ENCODE measurements at regions not wholly inside any gene's neighbourhood (a gene's known extent, or its start where the extent isn't known, plus 50 kb on each side); places are given as distances from the start of the nearest gene placed in this dataset.

DNA sequence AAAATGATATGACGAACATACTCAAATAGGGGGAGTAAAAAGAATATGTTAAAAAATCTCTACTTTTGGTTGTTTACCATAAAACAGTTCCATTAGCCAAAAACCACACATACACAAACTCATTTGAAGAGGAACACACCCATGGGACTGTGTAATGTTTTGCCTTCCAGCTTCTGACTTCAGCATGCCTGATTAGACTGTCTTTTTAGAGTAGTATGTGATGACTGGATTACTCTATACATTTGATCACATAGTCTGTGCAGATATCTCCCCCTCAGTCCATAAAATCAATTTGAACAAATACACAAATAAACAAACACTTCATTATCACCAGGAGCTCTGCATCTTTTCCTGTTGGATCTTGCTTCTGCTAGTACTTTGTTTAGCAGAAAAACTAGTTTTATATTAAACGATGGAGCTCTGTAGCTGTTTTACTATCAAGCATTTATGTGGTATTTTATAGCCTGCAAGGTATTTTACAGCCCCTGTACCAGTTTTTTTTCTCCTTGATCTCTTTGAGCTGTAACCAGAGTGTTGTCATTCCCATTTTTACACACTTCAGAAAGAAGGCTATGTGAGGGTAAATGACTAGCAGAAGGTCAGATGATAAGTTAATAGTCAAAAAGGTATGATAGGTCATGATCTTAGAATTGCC, 866.5 kb upstream of the MAP3K7 start:
- DNase-seq (ENCODE audit: low read depth) = no peak

DNA sequence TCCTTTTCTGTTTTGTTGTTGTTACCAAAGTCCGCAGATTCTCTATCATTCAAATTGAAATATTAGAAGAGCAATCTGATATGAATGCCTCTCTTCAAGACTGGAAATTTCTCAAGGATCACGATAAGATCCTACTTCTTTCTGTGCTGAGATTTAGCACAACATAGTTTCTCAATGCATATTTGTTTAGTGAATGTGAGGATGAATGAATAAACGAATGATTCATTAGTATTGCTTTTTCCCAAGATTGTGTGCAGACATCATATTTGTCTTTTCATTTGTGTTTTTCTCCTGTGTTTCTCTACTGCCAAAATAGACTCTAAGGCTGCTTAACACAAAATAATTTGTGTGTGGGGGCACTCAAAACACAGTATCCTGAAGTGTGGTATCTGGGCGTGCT, 862.7 kb upstream of the MAP3K7 start:
- DNase-seq (ENCODE audit: low read depth) = no peak

DNA sequence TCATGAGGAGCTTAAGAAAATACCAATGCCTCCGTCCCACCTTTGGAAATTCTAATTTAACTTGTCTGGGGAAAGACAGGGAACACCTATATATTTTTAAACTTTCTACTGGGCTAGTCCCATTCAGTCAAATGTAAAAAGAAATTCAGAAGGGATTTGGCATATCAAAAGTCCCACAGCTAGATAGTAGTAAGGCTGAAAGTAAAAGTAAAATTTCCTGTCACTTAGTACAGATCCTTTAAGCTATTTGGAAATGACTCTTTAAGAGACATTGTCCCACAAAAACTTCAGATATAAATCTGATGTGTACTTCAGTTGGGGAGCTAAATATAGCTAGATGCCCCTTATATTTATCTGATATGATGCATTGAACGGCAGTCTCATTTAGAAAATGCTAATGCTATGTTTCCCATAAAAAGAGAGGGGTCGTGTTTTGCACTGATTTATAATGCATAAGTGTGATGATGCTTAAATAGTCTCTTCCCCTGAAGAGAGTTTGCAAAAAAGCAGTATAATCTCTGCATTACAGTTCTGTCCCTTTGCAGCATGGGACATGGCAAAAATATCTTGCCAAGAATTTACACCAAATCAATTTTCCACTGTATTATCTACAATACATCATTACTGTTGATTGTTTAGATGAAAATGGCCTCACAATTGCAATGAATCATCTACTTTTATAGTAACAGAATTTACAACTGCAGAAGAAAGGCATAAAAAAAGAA, 860.8 kb upstream of the MAP3K7 start:
- no peak for DNase-seq (ENCODE audit: low read depth)

DNA sequence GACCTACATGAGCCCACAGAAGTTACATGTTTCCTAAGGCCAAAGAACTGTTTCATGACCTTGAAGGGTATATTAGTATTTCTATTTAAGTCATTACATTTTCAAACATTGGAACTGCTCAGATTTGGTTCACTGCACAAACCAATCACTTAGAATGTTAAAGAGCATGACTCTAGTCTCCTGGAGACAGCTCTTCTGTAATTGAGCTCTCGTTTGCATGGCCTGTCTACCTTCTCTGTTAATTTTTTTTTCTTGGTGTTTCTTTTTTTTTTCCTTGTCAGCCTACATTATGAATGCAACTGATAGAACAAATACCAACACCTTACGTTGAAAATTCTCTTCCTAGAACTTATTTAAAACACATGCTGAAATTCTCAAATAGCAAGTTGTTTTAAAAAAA, 860.2 kb upstream of the MAP3K7 start:
- DNase-seq (ENCODE audit: low read depth) = no peak

DNA sequence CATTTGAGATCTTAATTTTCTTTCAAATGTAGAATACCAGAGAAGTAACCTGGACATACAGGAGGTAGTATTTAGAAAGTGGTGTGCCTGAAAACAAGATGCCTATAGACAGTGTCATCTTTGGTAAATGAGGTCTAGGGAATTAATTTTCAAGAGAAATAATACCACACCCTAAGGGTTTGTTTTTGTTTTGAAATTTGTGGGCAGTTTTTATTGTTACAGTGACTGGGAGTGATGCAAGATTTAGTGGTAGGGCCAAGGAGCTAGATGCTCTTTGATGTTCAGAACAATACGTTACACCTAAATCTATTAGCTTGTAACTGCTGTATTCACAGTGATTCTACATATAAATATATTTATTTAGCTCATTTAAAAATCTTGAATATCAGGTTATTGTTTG, 856.5 kb upstream of the MAP3K7 start:
- no peak for DNase-seq (ENCODE audit: low read depth)

DNA sequence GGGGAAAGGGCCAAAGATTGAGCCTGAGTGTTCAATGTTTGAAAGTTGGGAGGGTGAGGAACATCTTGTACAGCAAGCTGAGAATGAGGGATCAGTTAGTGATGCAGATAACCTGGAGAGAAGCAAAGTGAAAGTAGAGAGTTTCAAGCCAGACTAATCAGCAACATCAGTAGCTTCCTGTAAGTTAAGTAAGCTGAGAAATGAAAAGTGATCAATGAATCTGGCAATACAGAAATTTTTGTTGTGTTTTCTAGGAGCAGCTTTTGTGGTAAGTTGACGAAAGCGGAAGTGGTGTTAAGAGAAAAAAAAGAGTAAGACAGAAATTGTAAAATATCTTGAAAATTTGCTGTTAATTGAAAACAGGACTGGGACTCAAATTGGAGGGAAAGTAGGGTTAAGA, 855.5 kb upstream of the MAP3K7 start:
- DNase-seq (ENCODE audit: low read depth) = no peak

DNA sequence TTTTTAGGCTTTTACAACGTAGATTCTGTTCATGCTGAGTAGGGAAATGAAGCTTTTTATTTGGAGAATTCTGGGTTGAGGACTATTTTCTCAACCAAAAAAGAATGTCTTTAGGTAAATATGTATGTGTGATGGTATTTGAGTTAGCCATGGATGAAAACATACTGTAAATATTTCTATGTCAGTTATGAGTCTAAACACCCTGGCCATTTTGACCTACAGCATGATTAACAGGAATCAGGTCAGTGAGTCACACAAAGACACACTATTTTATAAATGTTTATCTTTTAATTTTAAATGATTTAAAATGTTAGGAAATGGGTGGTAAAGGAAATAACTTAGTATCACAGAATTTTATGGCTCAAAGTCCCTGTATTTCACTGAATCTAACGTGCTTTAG, 851.7 kb upstream of the MAP3K7 start:
- no peak for DNase-seq (ENCODE audit: low read depth)

DNA sequence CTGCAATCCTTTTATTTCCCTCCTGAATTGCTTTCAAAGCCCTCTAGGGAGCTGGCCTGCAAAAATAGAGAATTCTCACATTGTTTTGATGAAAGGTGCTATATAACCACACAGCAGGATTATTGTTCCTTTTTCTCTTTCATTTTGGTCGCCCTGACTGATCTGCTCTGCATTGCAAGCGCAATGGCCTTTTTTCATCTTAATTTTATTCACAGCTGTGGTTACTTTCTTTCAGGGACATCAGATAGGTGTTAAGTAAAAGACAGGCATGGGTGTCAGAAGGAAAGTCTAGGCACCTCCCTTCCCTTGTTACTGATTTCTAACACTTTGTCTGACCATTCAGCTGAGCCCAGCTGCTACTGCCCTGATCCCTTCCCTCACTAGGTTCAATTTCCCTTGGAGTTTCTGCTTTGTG, 850.5 kb upstream of the MAP3K7 start:
- no peak for DNase-seq (ENCODE audit: low read depth)

DNA sequence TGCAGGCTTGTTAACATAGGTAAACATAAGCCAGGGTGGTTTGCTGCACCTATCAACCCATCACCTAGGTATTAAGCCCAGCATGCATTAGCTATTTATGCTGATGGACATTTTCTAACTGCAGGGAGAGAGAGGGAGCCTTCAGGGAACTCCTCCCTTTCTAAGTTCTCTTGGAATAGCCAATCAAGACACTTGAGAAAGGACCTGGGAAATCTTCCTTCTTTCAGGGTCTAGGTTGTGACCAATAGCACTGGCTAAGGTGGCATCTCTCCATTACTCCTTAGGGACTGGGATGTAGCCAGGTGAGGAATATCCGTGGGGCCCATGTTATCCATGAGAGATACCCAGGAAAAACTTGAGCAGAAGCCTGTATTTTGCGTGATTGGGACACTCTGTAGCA, 849.6 kb upstream of the MAP3K7 start:
- DNase-seq (ENCODE audit: low read depth) = no peak

DNA sequence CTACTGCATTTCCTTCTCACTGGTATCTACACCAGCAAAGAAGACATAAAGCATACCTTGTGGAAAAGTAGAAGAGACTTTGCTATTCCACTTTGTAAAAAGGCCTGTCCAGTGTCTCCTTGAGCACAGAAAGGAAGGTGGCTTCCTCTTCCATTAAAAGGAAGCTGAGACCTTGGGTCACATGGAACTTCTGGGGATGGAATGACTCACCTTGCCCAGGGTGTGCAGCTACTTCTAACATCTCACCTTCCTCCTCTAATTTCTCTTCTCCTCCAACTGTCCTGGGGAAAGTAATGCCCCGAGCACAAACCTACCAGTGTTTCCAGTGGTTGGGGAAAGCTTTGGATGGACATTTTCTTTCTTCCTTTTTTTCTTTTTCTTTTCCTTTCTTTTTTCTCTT, 848.8 kb upstream of the MAP3K7 start:
- DNase-seq (ENCODE audit: low read depth) = no peak

DNA sequence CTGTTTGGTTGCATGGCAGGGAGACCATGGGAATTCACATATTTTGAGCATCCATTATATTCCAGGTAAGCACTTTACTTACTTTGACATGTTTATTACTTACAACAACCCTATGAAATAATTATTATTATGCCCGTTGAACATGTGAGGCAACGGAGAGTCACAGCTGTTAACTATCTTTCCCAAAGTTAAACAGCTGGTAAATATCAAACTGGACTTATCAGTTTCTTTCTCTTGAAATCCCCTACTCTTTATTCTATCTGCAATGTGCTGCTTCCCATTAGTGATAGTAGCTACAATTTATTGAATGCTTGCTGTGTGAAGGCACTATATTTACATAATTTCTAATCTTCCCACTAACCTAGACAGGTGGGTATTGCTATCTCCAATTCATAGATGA, 847.7 kb upstream of the MAP3K7 start:
- no peak for DNase-seq (ENCODE audit: low read depth)

DNA sequence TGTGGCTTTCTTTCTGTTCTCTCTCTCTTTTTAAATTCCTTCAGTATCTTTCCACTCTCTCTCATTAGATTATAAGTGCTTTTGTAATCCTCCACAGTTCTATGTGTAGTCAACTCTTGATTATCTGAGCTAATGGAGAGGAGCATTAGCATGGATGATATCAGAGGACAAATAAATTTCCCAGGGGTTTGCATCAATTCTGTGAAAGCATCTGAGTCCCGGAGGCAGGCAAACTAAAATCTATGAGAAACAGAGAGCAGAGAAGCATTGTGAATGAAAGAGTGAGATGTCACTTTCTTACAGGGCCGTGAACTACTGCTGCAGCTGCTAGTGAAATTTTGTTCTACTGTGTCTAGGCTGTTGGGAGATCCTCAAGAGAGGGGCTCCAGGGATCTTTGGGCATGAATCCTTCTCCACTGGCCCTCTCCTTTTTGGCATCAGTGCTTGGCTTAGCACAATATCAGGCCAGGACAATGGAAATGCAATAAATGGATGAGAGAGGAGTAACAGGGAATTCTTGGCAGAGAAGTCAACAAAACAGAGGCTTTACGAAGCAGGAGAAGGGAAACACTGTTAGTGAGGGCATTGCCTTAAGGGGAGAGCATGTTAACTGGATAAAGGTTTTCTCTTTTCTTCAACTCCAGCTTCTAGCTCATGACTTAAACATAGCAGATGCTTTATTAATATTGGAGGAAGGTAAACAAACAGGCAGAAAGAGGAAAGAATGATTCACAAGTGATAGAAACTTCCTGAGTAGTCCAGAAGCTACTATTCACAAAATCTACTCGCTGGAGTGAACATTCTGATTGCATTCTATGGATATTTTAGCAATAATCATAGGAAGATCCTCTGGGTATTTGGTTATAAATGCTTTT, 847.0 kb upstream of the MAP3K7 start:
- DNase-seq (ENCODE audit: low read depth) = no peak

DNA sequence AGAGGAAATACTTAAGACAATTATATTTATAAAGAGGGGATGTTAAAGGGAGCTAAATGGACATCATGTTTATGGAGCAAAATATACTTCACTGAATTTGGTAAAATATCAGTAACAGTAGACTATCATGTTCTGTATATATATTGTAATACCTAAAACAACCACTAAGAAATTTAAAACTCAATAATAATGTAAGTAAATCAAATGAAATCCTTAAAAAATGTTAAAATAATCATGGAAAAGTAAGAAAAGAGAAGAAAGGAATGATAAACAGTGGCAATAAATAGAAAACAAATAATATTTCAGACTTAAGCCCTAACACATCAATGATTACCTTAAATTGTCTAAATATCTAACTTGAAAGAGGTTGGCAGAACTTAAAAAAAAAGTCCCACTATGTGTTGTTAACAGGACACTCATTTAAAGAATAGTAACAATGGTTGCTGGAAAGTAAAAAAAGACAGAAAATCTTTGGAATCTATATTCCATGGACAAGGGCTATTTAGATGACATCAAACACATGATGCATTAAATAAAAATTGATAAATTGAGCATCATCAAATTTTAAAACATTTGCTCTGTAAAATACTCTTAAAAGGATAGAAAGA, 842.2 kb upstream of the MAP3K7 start:
- no peak for DNase-seq (ENCODE audit: low read depth)

DNA sequence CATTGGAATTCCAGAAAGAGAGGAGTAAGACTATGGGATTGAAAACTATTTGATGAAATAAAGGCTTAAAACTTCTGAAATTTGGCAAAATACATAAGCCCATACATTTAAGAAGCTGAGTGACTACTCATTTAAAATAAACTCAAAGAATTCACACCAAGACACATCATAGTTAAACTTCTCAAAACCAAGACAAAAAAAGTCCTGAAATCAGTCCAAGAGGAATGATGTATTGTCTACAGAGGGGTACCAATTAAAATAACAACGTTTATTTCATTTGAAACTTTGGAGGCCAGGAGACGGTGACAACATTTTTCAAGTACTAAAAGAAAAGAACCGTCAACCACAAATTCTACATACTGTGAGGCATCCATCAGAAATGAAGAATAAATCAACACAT, 841.4 kb upstream of the MAP3K7 start:
- no peak for DNase-seq (ENCODE audit: low read depth)

DNA sequence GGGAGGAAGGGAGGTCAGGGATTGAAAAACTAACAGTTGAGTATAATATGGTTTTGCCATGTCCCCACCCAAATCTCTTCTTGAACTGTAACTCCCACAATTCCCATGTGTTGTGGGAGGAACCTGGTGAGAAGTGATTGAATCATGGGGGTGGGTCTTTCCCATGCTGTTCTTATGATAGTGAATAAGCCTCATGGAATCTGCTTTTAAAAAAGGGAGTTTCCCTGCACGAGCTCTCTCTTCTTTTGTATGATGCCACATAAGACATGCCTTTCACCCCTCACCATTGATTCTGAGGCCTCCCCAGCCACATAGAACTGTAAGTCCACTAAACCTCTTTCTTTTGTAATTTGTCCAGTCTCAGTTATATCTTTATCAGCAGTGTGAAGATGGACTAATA, 833.4 kb upstream of the MAP3K7 start:
- DNase-seq (ENCODE audit: low read depth) = no peak

DNA sequence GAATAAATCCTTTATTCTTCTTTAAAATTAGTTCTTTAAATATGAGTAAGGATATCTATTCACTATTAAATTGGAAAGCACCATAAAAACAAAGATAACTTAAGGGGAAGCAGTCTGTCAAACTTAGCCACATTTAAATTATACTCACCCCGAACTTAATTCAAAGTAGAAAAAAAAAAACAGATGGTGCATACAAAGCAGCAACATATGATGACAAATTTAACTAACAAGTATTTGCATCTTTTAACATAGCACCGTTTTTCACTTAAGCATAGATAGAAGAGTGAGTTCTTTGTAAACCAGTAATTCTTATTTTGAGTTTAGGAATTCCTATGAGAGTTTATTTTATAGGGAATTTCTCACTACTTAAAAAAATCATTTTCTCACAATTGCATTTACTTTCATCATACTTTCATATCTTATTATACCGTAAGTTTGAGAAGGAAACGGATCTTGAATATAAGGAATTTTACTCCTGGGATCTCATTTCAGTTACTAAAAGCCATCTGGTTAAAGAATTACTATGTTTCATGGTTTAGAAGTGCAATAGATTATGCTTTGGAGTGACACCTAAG, 828.2 kb upstream of the MAP3K7 start:
- DNase-seq (ENCODE audit: low read depth) = no peak

DNA sequence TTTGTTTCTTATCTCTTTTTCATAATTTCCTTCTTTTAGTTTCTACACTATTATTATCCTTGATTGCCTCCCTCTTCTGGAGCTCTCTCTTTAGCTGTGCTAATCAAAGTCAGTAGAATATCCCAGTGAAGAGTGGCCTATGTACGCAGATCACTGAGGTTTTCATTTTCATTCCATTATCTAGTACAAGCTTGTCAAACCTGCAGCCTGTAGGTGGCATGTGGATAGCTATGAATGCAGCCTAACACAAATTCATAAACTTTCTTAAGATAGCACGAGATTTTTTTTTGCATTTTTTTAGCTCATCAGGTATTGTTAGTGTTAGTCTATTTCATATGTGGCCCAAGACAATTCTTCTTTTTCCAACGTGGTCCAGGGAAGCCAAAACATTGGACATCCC, 825.7 kb upstream of the MAP3K7 start:
- DNase-seq (ENCODE audit: low read depth) = no peak

DNA sequence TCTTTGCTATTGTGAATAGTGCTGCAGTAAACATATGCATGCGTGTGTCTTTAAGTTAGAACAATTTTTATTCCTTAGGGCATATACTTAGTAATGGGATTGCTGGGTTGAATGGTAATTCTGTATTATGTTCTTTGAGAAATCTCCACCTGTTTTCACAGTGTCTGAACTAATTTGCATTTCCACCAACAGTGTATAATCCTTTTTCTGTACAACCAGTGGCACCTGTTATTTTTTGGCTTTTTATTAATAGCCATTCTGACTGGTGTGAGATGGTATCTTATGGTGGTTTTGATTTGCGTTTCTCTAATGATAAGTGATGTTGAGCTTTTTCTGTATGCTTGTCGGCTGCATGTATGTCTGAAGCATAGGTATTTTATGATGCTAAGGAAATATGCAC, 820.8 kb upstream of the MAP3K7 start:
- no peak for DNase-seq (ENCODE audit: low read depth)

DNA sequence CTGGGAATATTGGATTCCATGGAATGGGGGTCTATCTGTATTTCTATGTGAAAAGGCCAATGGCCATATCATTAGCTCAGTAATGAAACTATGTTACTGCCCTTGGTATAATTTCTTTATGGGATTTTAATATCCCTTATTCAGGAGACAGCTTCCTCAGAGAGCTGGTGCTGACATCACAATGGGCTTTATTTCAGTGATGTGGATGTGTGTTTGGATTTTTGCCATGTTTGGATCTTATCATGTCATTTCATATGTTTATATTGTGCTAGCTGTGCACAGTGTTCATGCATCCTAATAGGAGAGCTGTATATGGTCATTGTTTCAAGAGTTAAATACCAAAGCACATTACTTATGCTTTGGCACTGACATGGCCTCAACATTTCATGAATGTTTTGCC, 806.1 kb upstream of the MAP3K7 start:
- no peak for DNase-seq (ENCODE audit: low read depth)

DNA sequence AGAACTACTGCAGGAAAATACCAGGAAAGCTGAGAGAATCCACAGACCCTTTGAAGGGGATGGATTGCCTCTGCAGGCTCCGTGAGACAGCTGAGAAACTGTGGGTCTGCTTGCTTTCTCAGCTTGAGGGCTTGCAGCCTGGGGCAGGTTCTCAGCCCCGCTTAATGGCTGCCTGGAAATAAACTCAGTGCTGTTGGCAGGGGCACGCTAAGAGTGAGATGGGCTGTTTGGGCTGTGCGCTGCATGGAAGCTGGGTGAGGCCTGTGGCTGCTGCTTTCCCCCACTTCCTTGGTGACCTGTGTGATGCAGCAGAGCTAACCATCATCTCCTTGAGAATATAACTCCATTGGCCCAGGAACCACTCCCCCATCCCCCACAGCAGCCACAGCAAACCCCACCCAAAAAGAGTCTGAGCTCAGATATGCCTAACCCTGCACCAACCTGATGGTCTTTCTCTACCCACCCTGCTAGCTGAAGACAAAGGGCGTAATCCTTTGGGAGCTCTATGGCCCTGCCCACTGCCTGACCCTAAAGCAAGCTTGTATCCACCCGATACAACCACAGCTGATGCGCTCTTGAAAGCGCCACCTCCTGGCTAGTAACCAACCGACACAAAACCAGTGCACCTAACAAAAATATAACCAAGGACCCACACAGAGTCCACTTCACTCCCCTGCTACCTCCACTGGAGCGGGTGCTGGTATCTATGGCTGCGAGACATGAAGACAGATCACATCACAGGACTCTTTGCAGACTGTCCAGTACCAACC, 800.6 kb upstream of the MAP3K7 start:
- no peak for DNase-seq (ENCODE audit: low read depth)

DNA sequence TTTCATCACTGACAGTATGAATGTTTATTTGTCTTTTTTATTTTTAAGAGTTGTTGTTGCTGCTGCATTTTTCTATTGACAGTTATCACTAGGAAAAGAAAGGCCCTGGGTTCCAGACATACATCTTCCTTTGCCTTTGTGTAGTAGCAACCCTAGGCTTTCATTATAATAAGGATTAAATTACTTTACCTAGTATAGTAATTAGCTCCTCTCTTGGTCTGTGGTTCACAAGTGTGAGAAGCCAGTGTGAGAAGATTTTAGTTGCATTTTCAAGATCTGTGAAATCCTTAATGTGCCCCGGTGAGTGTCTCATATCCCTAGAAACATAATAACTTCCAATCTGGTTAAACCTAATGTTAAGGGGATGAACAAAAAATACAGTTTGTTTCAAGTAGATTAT, 799.3 kb upstream of the MAP3K7 start:
- no peak for DNase-seq (ENCODE audit: low read depth)

DNA sequence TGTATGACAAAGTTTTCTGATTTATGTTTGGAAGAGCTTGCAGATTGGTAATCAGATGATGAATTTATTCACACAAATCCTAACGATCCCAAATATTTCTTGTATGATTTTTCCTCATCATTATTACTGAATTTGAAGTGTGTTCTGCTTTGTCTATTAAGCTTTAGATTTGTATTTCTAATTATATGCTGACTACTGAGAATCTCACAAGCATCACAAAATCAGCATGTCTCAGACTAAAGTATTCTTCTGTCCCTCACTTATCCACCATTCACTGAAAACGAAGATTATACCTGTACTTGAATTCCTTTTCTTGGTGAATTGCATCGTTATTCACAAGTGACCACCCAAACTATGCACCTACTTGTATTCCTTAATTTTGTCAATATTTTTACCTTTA, 796.3 kb upstream of the MAP3K7 start:
- DNase-seq (ENCODE audit: low read depth) = no peak
